ENCODE measurements at regions not wholly inside any gene's neighbourhood (a gene's known extent, or its start where the extent isn't known, plus 50 kb on each side); places are given as distances from the start of the nearest gene placed in this dataset.

DNA sequence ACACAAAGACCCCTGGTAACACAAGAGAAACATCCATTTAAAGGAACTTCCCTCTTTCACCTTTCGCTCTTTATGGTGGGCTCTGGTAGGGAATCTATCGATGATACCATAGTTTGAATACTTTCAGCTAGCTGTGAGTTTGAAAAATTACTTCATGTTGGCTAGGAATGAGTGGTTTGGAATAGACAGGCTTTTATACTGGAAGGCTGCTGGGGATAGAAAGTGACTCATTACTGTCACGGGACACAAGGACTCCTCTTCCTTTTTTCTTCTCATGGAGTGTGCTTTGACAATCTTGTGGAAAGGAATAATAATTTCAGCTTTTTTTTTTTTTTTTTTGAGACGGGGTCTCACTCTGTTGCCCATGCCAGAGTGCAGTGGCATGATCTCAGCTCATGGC is 76.9 kb downstream of the CYB561 start:
- Mint-ChIP-seq H3K9me3 (no peaks in the 10 kb centered on the region), H3K4me3 (no peak overlapping the region), H3K36me3 (ENCODE audit: low read depth) (no peaks in the 10 kb centered on the region), H3K27ac (no peak overlapping the region), H3K27me3 (ENCODE audit: insufficient read depth, low read depth, poor library complexity) (no peaks in the 10 kb centered on the region), H3K4me1 (peaks cover 3% of the 10 kb centered on the region; the same call in 1 of the 3 replicates)
- Histone ChIP-seq H3K79me2 (replicated peaks; ENCODE audit: insufficient read depth) (no peaks in the 10 kb centered on the region), H3K9me2 (ENCODE audit: insufficient read depth) (peaks cover 12% of the 10 kb centered on the region; the same call in 1 of the 2 replicates), H3F3A (replicated peaks; ENCODE audit: low read depth) (no peaks in the 10 kb centered on the region), H3K4me1 (ENCODE audit: insufficient read depth) (no peaks in the 10 kb centered on the region), H3K4me3 (no peak overlapping the region), H4K20me1 (replicated peaks; ENCODE audit: insufficient read depth) (no peaks in the 10 kb centered on the region), H3K27ac (ENCODE audit: low read depth) (no peak overlapping the region), H3K27me3 (ENCODE audit: insufficient read depth) (no peaks in the 10 kb centered on the region), H3K36me3 (ENCODE audit: insufficient read depth) (no peaks in the 10 kb centered on the region), H2AFZ (no peak overlapping the region), H3K4me2 (no peak overlapping the region)
- TF ChIP-seq ZNF331 (CRISPR knock-in tag; IDR thresholded peaks at IDR 0.05; ENCODE audit: low read depth) (no peak), EZH2phosphoT487 (IDR thresholded peaks at IDR 0.05; ENCODE audit: unreplicated experiment) (no peak), EZH2 (IDR thresholded peaks at IDR 0.05; ENCODE audit: low read depth, unreplicated experiment) (no peak), NANOG (IDR thresholded peaks at IDR 0.05; ENCODE audit: borderline replicate concordance) (no peak), ETS1 (IDR thresholded peaks at IDR 0.05) (no peak), CTCF (conservative IDR thresholded peaks at IDR 0.05; ENCODE audit: low read depth in 2 of 2) (no peak), JUNB (IDR thresholded peaks at IDR 0.05; ENCODE audit: unreplicated experiment) (no peak), CREB1 (CRISPR knock-in tag; IDR thresholded peaks at IDR 0.05; ENCODE audit: low read depth) (no peak), POLR2AphosphoS5 (IDR thresholded peaks at IDR 0.05; ENCODE audit: low read depth) (no peak), ZNF114 (CRISPR knock-in tag; IDR thresholded peaks at IDR 0.05) (no peak)
- DNase-seq (ENCODE audit: low spot score) (no peak), ATAC-seq (no peak)

- H3K27me3 Mint-ChIP-seq (ENCODE audit: insufficient read depth, low read depth, poor library complexity): no peaks in the 10 kb centered on the region
- H3K4me1 Mint-ChIP-seq: peaks cover 3% of the 10 kb centered on the region; the same call in 1 of the 3 replicates
- H3K36me3 Mint-ChIP-seq (ENCODE audit: low read depth): no peaks in the 10 kb centered on the region
- no peak overlapping the region for H3K27ac Mint-ChIP-seq
- Histone ChIP-seq H3K27ac (ENCODE audit: low read depth) (no peak overlapping the region), H3K9me2 (ENCODE audit: insufficient read depth) (peaks cover 12% of the 10 kb centered on the region; the same call in 1 of the 2 replicates), H4K20me1 (replicated peaks; ENCODE audit: insufficient read depth) (no peaks in the 10 kb centered on the region), H3K36me3 (ENCODE audit: insufficient read depth) (no peaks in the 10 kb centered on the region), H3K4me3 (no peak overlapping the region), H3F3A (replicated peaks; ENCODE audit: low read depth) (no peaks in the 10 kb centered on the region), H3K79me2 (replicated peaks; ENCODE audit: insufficient read depth) (no peaks in the 10 kb centered on the region), H3K4me2 (no peak overlapping the region), H3K27me3 (ENCODE audit: insufficient read depth) (no peaks in the 10 kb centered on the region), H2AFZ (no peak overlapping the region), H3K4me1 (ENCODE audit: insufficient read depth) (no peaks in the 10 kb centered on the region)
- no peaks in the 10 kb centered on the region; the same call in 2 of the 3 replicates for H3K9me3 Mint-ChIP-seq
- DNase-seq (ENCODE audit: low spot score): no peak
- ATAC-seq: no peak
- no peak overlapping the region for H3K4me3 Mint-ChIP-seq
- no peak for TF ChIP-seq EZH2phosphoT487 (IDR thresholded peaks at IDR 0.05; ENCODE audit: unreplicated experiment)
- no peak for TF ChIP-seq ZNF331 (CRISPR knock-in tag; IDR thresholded peaks at IDR 0.05; ENCODE audit: low read depth)
- TF ChIP-seq POLR2AphosphoS5 (IDR thresholded peaks at IDR 0.05; ENCODE audit: low read depth): no peak
- no peak for TF ChIP-seq JUNB (IDR thresholded peaks at IDR 0.05; ENCODE audit: unreplicated experiment)
- no peak for TF ChIP-seq NANOG (IDR thresholded peaks at IDR 0.05; ENCODE audit: borderline replicate concordance)
- TF ChIP-seq ETS1 (IDR thresholded peaks at IDR 0.05): no peak
- TF ChIP-seq, protein P1, sequence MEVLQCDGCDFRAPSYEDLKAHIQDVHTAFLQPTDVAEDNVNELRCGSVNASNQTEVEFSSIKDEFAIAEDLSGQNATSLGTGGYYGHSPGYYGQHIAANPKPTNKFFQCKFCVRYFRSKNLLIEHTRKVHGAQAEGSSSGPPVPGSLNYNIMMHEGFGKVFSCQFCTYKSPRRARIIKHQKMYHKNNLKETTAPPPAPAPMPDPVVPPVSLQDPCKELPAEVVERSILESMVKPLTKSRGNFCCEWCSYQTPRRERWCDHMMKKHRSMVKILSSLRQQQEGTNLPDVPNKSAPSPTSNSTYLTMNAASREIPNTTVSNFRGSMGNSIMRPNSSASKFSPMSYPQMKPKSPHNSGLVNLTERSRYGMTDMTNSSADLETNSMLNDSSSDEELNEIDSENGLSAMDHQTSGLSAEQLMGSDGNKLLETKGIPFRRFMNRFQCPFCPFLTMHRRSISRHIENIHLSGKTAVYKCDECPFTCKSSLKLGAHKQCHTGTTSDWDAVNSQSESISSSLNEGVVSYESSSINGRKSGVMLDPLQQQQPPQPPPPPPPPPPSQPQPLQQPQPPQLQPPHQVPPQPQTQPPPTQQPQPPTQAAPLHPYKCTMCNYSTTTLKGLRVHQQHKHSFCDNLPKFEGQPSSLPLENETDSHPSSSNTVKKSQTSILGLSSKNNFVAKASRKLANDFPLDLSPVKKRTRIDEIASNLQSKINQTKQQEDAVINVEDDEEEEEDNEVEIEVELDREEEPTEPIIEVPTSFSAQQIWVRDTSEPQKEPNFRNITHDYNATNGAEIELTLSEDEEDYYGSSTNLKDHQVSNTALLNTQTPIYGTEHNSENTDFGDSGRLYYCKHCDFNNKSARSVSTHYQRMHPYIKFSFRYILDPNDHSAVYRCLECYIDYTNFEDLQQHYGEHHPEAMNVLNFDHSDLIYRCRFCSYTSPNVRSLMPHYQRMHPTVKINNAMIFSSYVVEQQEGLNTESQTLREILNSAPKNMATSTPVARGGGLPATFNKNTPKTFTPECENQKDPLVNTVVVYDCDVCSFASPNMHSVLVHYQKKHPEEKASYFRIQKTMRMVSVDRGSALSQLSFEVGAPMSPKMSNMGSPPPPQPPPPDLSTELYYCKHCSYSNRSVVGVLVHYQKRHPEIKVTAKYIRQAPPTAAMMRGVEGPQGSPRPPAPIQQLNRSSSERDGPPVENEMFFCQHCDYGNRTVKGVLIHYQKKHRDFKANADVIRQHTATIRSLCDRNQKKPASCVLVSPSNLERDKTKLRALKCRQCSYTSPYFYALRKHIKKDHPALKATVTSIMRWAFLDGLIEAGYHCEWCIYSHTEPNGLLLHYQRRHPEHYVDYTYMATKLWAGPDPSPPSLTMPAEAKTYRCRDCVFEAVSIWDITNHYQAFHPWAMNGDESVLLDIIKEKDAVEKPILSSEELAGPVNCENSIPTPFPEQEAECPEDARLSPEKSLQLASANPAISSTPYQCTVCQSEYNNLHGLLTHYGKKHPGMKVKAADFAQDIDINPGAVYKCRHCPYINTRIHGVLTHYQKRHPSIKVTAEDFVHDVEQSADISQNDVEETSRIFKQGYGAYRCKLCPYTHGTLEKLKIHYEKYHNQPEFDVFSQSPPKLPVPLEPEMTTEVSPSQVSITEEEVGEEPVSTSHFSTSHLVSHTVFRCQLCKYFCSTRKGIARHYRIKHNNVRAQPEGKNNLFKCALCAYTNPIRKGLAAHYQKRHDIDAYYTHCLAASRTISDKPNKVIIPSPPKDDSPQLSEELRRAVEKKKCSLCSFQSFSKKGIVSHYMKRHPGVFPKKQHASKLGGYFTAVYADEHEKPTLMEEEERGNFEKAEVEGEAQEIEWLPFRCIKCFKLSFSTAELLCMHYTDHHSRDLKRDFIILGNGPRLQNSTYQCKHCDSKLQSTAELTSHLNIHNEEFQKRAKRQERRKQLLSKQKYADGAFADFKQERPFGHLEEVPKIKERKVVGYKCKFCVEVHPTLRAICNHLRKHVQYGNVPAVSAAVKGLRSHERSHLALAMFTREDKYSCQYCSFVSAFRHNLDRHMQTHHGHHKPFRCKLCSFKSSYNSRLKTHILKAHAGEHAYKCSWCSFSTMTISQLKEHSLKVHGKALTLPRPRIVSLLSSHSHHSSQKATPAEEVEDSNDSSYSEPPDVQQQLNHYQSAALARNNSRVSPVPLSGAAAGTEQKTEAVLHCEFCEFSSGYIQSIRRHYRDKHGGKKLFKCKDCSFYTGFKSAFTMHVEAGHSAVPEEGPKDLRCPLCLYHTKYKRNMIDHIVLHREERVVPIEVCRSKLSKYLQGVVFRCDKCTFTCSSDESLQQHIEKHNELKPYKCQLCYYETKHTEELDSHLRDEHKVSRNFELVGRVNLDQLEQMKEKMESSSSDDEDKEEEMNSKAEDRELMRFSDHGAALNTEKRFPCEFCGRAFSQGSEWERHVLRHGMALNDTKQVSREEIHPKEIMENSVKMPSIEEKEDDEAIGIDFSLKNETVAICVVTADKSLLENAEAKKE (CRISPR knock-in tag; IDR thresholded peaks at IDR 0.05): no peak
- TF ChIP-seq EZH2 (IDR thresholded peaks at IDR 0.05; ENCODE audit: low read depth, unreplicated experiment): no peak
- no peak for TF ChIP-seq CREB1 (CRISPR knock-in tag; IDR thresholded peaks at IDR 0.05; ENCODE audit: low read depth)
These were observed 75.4 kb downstream of the CYB561 start for GRCh38 chr17:63370696-63371095.
